Effector memory CD8-positive, alpha-beta T cell (primary cell): ENCODE measurements at regions not wholly inside any gene's neighbourhood (a gene's known extent, or its start where the extent isn't known, plus 50 kb on each side); places are given as distances from the start of the nearest gene placed in this dataset.
A peak's percentile ranks its signal among the peaks of the same experiment; 100 is the strongest.
"Not testable (repeated sequence)": the region's sequence is repeated elsewhere in the genome, so short reads cannot be mapped to it uniquely, and the experiment has no call there.

Source experiments
- ATAC-seq: fragments of 150-1000 bp; cut with Tn5 transposase; replicated peaks from 2 replicates; pipeline ENCODE4 v1.10.0; 2021; ENCODE audit warnings: mild to moderate bottlenecking, moderate library complexity
- DNase-seq, 3 experiments: peaks; one replicate each; pipeline ENCODE4 v3.0.0; 2021
- H3K27ac Mint-ChIP-seq, 2 donors: one replicate each; pipeline ENCODE4 v1.8.0; 2022; ENCODE audit warnings: mild to moderate bottlenecking in 2 of 2, mixed read lengths in 2 of 2, moderate library complexity in 2 of 2
- H3K27me3 Mint-ChIP-seq, 2 donors: one replicate each; pipeline ENCODE4 v1.8.0; 2022; ENCODE audit warnings: mixed read lengths in 2 of 2
- H3K36me3 Mint-ChIP-seq: one replicate; pipeline ENCODE4 v1.8.0; 2022; ENCODE audit warnings: mild to moderate bottlenecking, moderate library complexity, mixed read lengths; ENCODE audit not compliant: insufficient read depth
- H3K4me1 Mint-ChIP-seq, 2 donors: one replicate each; pipeline ENCODE4 v1.8.0; 2022; ENCODE audit warnings: low read depth in 2 of 2, mixed read lengths in 2 of 2
- H3K4me3 Mint-ChIP-seq, 2 donors: one replicate each; pipeline ENCODE4 v1.8.0; 2022; ENCODE audit warnings: mild to moderate bottlenecking in 2 of 2, mixed read lengths in 2 of 2, moderate library complexity in 2 of 2
- H3K9me3 Mint-ChIP-seq, 2 donors: one replicate each; pipeline ENCODE4 v1.8.0; 2022; ENCODE audit warnings: mixed read lengths in 2 of 2

DNA sequence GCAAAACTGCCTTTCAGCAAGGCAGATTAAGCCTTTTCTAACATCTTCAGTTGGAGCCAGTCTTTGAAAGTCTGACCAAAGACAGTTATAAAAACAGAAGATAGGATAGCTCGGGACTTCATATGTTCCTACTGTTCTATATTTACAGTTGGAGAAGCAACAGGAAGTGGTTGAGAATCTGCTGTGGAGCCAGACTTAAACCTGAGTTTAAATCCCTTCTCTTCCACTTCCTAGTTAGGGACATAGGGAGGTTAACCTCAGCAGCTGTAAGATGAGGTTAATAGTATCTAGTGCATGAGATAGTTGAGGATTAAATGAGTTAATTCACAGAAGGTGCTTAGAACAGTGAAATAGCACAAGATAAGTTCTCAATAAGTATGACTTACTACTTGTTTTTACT, 84.5 kb upstream of the FREM1 start:
- Mint-ChIP-seq H3K36me3 (no peaks in the 10 kb centered on the region), H3K9me3 (no peaks in the 10 kb centered on the region), H3K27me3 (peaks cover 7 to 25% of the 10 kb centered on the region in 2 donors), H3K4me1 (peaks cover 12 to 19% of the 10 kb centered on the region in 2 donors), H3K4me3 (no peak overlapping the region), H3K27ac (no peak overlapping the region)
- ATAC-seq (no peak), DNase-seq (no peak)

- Mint-ChIP-seq H3K4me1 (peaks cover 12 to 19% of the 10 kb centered on the region in 2 donors), H3K4me3 (peak overlapping the region; percentile 28 to 49), H3K27me3 (peaks cover 7 to 25% of the 10 kb centered on the region in 2 donors), H3K27ac (no peak overlapping the region), H3K9me3 (no peaks in the 10 kb centered on the region), H3K36me3 (no peaks in the 10 kb centered on the region)
- no peak for DNase-seq
- peak; percentile 36 for ATAC-seq
Observed at GRCh38 chr9:14993901-14994554, 83.8 kb upstream of the FREM1 start.

GRCh38 chr9:14993061-14993800, 83.0 kb upstream of the FREM1 start:
- Mint-ChIP-seq H3K27ac (no peak overlapping the region), H3K9me3 (no peaks in the 10 kb centered on the region), H3K36me3 (no peaks in the 10 kb centered on the region), H3K4me1 (peaks cover 12 to 19% of the 10 kb centered on the region in 2 donors), H3K27me3 (peaks cover 7 to 25% of the 10 kb centered on the region in 2 donors), H3K4me3 (peak overlapping the region; percentile 28 to 49)
- no peak for ATAC-seq
- DNase-seq, result no peak

DNA sequence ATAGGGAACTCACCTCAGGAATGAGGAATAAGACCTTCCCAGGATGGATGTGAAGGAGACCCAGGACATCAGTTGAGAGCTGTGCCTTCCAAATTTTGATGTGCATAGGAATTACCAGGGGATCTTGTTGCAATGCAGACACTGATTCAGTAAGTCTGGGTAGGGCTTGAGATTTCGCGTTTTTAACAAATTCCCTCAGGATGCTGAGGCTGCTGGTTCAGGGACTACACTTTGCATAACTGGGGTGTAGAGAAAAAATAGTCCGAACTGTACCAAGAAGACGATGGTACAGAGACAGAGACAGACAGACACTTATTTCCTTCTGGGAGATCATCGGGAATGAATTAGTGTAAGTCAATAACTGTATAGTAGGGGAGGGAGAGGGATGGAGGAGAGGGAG, 82.3 kb upstream of the FREM1 start:
- no peaks in the 10 kb centered on the region for H3K36me3 Mint-ChIP-seq
- no peaks in the 10 kb centered on the region for H3K9me3 Mint-ChIP-seq
- H3K27me3 Mint-ChIP-seq, result peaks cover 7 to 25% of the 10 kb centered on the region in 2 donors
- DNase-seq (no peak), ATAC-seq (no peak)
- peak overlapping the region; percentile 28 to 43 for H3K4me3 Mint-ChIP-seq
- peaks cover 12 to 19% of the 10 kb centered on the region in 2 donors for H3K4me1 Mint-ChIP-seq
- H3K27ac Mint-ChIP-seq, result no peak overlapping the region

DNA sequence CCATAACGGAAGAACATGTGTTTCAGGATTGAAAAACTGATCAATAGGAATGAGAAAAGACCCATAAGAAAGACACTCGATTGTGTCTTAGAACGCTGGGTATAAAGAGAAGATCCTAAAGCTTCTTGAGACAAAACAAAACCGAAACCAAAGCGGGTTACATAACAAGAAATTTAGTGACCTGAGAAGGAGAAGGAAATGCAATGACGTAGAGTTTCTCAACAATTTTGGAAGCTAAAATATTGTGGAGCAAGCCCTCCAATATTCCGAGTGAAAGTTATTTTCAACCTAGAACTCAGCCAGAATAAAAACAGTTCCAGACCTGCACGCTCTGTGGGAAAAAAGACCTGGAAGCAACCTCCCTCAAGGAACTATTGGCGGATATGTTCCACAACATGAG, 81.9 kb upstream of the FREM1 start:
- H3K4me3 Mint-ChIP-seq, result peak overlapping the region; percentile 28 to 43
- no peaks in the 10 kb centered on the region for H3K36me3 Mint-ChIP-seq
- peaks cover 7 to 25% of the 10 kb centered on the region in 2 donors for H3K27me3 Mint-ChIP-seq
- no peak for DNase-seq
- no peak for ATAC-seq
- no peaks in the 10 kb centered on the region for H3K9me3 Mint-ChIP-seq
- peak overlapping the region; percentile 5 to 63 for H3K27ac Mint-ChIP-seq
- peaks cover 12 to 19% of the 10 kb centered on the region in 2 donors for H3K4me1 Mint-ChIP-seq

DNA sequence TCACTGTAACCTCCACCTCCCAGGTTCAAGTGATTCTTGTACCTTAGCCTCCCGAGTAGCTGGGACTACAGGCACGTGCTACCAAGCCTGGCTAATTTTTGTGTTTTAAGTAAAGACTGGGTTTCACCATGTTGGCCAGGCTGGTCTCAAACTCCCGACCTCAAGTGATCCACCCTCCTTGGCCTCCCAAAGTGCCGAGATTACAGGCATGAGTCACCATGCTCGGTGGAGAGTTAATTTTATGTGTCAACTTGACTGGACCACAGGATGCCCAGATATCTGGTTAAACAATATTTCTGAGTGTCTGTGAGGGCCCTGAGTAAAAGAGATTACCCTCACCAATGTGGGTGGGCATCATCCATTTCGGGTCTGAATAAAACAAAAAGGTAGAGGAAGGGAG, 80.4 kb upstream of the FREM1 start:
- H3K27ac Mint-ChIP-seq, DNase-seq, H3K4me3 Mint-ChIP-seq, ATAC-seq, H3K36me3 Mint-ChIP-seq, H3K9me3 Mint-ChIP-seq: not testable (repeated sequence)
- Mint-ChIP-seq H3K4me1 (peaks cover 12 to 19% of the 10 kb centered on the region in 2 donors), H3K27me3 (peaks cover 7 to 25% of the 10 kb centered on the region in 2 donors)

DNA sequence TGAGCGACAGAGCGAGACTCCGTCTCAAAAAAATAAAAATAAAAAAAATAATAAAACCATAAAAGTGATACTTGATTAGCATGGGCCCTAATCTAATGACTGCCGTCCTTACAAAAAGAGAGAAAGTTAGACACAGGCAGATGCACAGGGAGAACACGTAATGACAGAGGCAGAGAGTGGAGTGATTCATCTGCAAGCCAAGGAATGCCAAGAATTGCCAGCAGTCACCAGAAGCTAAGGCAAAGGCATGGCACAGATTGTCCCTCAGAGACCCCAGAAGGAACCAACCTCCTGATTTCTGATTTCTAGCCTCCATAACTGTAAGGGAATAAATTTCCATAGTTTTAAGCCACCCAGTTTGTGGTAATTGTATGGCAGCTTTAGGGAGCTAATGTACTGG, 79.6 kb upstream of the FREM1 start:
- Mint-ChIP-seq H3K4me3 (no peak overlapping the region), H3K27ac (no peak overlapping the region), H3K36me3 (no peaks in the 10 kb centered on the region), H3K4me1 (peaks cover 12 to 19% of the 10 kb centered on the region in 2 donors), H3K27me3 (peaks cover 7 to 25% of the 10 kb centered on the region in 2 donors), H3K9me3 (no peaks in the 10 kb centered on the region)
- DNase-seq (no peak), ATAC-seq (no peak)

- not testable (repeated sequence) for ATAC-seq, H3K9me3 Mint-ChIP-seq, DNase-seq, H3K36me3 Mint-ChIP-seq, H3K4me3 Mint-ChIP-seq, H3K27ac Mint-ChIP-seq
- Mint-ChIP-seq H3K27me3 (peaks cover 7 to 22% of the 10 kb centered on the region in 2 donors), H3K4me1 (peaks cover 12 to 19% of the 10 kb centered on the region in 2 donors)
Observed at GRCh38 chr9:14989336-14989735, 79.1 kb upstream of the FREM1 start.

GRCh38 chr9:14987858-14988257, 77.6 kb upstream of the FREM1 start:
- no peak for ATAC-seq
- Mint-ChIP-seq H3K9me3 (no peaks in the 10 kb centered on the region), H3K27me3 (peaks cover 0 to 7% of the 10 kb centered on the region in 2 donors), H3K27ac (no peak overlapping the region), H3K4me3 (no peak overlapping the region), H3K4me1 (peaks cover 5 to 10% of the 10 kb centered on the region in 2 donors), H3K36me3 (no peaks in the 10 kb centered on the region)
- no peak for DNase-seq

- Mint-ChIP-seq H3K27me3 (no peaks in the 10 kb centered on the region), H3K4me1 (no peaks in the 10 kb centered on the region), H3K4me3 (no peak overlapping the region), H3K9me3 (no peaks in the 10 kb centered on the region), H3K36me3 (no peaks in the 10 kb centered on the region), H3K27ac (no peak overlapping the region)
- DNase-seq, result no peak
- no peak for ATAC-seq
Observed at GRCh38 chr9:14985419-14985818, 75.2 kb upstream of the FREM1 start.

DNA sequence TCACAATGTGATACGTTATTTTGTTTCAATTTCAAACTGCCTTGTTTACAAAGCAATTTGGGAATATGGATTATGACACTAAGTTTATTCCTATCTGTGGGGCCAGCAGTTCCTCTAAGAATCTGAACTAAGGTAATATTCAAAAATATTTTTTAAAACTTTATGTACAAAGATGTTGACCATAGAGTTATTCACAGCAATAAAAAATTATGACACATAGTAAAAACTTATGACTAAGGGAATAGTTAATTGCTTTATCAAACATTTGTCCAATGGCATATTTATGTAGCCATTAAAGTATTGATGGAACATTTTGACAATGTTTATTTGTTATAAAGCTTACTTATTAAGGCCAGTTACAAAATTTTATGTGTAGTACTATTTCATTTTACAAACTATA, 73.4 kb upstream of the FREM1 start:
- Mint-ChIP-seq H3K4me1 (no peaks in the 10 kb centered on the region), H3K36me3 (no peaks in the 10 kb centered on the region), H3K27ac (no peak overlapping the region), H3K4me3 (no peak overlapping the region), H3K27me3 (no peaks in the 10 kb centered on the region), H3K9me3 (no peaks in the 10 kb centered on the region)
- ATAC-seq (no peak), DNase-seq (no peak)

DNA sequence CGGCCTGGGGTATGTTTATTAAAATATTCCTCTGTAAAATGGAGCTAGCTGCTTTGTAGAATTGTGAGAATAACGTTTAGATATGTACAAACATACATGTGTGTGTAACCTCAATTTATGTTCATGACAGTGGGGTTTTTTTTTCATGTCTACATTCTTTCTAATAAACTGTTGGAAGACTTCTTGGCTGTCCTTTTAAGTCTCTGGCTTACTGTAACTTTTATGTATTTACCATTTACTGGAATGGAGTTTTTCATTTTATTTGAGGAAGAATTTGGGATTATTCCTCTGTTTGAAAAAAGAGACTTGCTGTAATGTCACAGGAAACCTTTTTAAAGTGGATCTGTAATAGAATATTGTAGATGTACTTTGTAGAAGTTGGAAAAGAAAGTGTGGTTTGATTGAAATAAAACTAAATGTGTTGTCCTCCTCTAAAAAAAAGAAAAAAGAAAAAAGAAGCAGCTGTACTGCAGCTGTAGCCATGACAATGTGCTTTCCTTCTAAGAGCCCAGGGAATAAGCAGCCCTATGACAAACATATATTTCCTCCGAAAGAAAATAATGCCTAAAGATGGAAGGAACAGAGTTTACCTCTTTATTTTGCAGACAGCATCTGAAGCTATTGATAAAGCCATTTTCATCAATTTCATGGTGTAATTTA, 71.2 kb upstream of the FREM1 start:
- Mint-ChIP-seq H3K36me3 (no peaks in the 10 kb centered on the region), H3K9me3 (peaks cover 0 to 1% of the 10 kb centered on the region in 2 donors), H3K4me1 (no peaks in the 10 kb centered on the region), H3K4me3 (no peak overlapping the region), H3K27ac (no peak overlapping the region), H3K27me3 (no peaks in the 10 kb centered on the region)
- DNase-seq, result no peak
- no peak for ATAC-seq

DNA sequence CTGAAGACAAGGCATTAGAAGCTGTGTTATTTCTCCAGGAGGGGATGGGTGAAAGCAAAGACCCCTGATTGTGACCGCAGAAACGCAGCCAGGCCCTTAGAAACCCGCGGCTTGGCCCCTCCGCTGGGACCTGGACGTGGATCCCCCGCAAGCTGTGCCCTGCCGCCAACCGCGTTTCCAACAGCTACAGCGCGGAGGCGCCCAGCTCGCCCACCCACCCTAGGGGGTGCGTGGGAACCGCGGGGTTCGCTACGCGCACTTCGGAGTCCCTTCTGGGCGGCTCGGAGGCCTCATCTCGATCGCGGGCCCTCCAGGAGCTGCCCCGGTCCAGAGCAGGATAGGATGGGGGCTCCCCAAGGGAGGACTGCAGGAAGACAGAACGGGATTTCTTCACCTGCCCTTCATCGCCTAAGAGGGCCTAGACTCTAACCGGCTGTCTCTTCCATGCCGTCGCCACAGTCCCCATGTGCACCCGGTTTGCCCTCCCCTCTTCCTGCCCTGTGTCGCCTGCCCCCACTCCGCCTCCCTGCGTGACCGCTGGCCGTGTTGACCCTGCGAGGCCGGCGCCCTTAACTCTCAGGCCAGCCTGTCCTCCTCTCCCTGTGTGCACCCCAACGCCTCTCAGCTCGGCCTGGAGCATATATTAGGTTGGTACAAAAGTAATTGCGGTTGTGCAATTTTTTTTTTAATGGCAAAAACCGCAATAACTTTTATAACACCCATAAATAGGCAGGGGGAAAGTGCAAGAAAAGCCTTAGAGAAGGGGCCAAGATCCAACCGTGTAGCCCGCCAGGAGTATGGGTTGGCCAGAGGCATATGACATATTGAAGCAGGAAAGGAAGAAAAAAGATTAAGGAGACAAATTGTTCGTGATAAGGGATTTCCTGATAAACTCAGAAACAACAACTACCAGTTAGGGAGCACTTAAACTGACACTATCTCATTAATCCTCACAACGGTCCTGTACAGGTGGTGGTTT, 68.1 kb upstream of the FREM1 start:
- Mint-ChIP-seq H3K4me3 (no peak overlapping the region), H3K9me3 (peaks cover 0 to 1% of the 10 kb centered on the region in 2 donors), H3K27ac (no peak overlapping the region), H3K4me1 (no peaks in the 10 kb centered on the region), H3K27me3 (no peaks in the 10 kb centered on the region), H3K36me3 (no peaks in the 10 kb centered on the region)
- DNase-seq (no peak), ATAC-seq (no peak)
